Skin epidermis (tissue), 12 donors: ENCODE measurements at regions not wholly inside any gene's neighbourhood (a gene's known extent, or its start where the extent isn't known, plus 50 kb on each side); places are given as distances from the start of the nearest gene placed in this dataset.

ENCODE experiments used
- H3K27ac ChIP-seq, 21 experiments: fragments of 200-600 bp; sonication (generic) in 11 of 21; one replicate each; pipeline ENCODE4 v1.5.0; 2020; ENCODE audit warnings: mild to moderate bottlenecking in 3 of 21, inconsistent platforms in 2 of 21, moderate library complexity in 2 of 21
- H3K4me3 ChIP-seq, 7 experiments: fragments of 200-600 bp; sonication (generic) in 2 of 7; one replicate each; pipeline ENCODE4 v1.5.0; 2020; ENCODE audit warnings: inconsistent platforms in 2 of 7, mild to moderate bottlenecking in 2 of 7, moderate library complexity in 1 of 7

DNA sequence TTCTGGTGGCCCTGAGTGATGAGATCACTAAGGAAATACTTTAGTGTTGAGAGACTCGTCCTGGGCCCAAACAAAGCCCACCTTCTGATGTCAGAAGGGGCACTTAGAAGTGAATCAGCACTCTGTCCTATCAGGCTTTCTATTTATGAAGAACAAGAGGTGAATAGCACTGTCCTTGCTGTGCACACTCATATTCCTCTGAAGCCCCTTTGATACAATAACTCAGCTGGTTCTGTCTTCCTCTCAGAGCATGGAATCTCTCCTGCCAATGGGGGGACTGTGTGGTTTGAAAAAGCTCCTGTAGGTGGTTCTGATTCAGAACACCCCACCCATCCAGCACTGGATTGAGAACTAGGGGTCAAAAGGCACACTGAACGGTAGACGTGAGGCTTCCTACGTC lies 348.1 kb downstream of the ETS1 start:
- Histone ChIP-seq H3K27ac (peak overlapping the region in 2 of 21 experiments; percentile 11 to 51), H3K4me3 (no peak overlapping the region)

DNA sequence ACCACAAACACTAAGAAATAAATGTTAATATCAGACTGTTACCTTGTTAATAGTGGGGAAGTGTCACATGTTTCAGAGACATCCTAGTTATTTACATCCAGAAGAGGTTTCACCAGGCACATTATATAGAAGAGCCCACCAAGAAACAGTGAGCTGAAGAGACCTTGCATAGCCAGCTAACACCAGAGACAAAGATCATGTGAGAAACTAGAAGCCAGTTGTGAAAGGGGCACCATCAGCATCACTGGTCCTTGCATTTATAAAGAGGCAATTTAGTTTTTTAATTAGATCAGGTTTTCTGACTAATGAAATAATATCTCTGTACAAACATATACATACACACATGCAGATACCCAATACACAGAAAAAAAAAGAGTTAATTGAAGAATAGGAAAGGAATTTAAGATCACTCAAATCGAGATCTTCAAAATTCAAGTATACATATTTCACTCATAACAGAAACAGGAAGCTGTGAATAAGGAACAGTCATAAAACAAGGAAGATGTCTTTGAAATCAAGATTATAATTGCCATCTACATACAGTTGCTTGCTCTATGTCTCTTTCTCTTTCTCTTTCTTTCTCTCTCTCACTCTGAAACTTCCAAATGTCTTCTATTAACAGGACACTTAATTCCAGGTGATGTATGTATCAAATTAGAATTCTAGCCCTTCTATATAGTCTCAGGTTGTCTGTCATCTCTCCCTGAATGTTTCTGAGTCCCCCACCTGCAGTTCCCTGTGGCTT lies 348.7 kb downstream of the ETS1 start:
- Histone ChIP-seq H3K27ac (peak overlapping the region in 2 of 21 experiments; percentile 11 to 51), H3K4me3 (no peak overlapping the region)

DNA sequence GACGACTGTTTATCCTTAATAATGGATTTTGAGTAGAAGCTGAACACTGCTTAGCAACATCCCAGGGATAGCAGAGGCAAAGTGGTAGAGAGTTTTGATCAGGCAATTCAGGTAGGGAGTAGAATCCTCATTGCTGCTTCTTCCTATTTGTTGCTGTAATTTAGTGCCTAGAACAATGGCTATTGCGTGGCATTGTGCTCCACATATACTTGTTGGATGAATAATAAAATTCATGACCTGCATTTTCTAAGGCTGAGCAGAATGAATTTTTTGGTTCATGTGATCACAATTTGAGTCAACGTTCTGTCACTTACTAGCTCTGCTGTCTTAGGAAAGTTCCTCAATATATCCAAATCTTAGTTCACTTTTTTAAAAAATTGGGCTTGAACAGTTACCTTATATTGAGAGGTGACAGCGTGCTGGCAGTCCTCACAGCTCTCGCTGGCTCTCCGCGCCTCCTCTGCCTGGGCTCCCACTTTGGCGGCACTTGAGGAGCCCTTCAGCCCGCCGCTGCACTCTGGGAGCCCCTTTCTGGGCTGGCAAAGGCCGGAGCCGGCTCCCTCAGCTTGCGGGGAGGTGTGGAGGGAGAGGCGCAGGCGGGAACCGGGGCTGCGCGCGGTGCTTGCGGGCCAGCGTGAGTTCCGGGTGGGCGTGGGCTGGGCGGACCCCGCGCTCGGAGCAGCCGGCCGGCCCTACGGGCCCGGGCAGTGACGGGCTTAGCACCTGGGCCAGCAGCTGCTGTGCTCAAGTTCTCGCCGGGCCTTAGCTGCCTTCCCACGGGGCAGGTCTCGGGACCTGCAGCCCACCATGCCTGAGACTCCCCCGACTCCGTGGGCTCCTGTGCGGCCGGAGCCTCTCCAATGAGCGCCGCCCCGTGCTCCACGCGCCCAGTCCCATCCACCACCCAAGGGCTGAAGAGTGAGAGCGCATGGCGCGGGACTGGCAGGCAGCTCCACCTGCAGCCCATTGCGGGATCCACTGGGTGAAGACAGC lies 350.6 kb downstream of the ETS1 start:
- no peak overlapping the region for H3K4me3 ChIP-seq

DNA sequence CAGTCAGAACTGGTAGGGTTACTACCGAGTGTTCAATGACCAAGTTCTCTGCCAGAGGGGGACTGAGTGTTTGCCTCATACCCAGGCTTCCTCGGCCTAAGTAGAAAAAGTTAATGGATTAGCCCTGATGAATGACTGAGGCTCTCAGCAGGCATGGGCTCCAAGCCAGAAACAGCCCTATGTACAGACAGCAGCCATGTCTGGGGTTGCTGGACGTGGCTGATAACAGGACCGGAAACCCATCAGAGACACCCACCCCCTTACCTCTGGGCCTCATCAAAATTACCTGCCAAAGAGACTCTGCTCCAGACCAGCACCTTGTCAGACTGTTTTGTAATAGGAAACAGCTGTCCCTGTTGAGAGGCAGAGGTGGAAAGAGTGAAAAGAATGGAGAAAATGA lies 351.4 kb downstream of the ETS1 start:
- Histone ChIP-seq H3K27ac (no peak overlapping the region), H3K4me3 (no peak overlapping the region)

More for the DNA sequence above, 350.6 kb downstream of the ETS1 start:
- no peak overlapping the region for H3K27ac ChIP-seq

DNA sequence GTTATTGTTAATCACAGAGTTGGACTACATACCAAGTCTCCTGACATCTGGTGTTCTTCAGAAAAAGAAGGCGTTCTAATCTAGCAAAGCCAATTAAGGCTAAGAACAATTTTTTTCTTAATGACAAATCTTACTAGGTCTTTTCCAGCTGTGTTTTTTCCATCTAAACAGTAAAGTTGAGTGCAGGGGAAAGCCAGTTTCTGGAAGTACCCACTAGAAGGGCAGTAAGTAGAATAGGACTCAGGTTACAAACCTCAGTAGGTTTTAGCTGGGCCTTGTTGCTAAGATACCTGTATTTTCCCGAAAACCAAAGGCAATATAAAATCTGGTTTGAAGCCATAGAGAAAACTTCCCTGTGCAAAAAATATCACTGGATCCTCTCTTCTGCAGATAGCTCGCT lies 351.9 kb downstream of the ETS1 start:
- H3K27ac ChIP-seq = no peak overlapping the region
- H3K4me3 ChIP-seq = no peak overlapping the region

DNA sequence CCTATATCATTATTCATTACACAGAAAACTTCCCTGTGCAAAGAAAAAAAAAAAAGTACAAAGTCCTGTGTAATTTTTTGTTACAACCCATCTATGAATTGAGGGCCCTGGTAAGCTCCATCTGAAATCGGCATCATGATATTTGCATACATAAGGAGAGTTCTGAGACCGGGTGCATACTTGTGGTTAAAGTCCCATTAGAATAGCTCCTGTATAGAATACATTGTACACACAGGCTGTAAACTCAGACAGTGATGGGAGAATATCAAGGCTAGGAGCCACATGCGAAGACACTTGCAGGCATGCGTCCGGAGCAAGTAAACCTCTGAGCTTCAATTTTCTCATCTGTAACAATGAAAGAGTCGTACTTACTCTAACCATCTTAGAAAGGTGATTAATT lies 353.2 kb downstream of the ETS1 start:
- Histone ChIP-seq H3K4me3 (no peak overlapping the region), H3K27ac (no peak overlapping the region)

DNA sequence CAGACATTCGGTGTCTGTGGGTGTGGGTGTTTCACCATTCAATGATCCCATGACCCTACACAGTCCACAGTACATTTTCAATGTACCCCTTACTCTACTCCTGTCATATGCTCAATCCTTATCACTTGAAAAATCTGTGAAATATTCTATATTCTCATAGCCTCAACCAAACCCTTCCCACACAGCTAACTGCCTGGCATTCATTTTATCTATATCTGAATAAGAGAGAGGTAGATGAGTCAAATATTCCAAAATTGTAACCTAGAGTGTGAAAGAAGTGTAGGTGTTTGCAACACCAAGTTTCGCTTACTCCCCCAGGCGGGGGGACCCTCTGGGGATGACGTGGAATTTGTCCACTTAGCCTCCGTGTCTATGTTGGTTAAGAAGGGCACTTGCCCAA lies 354.8 kb downstream of the ETS1 start:
- no peak overlapping the region for H3K27ac ChIP-seq
- no peak overlapping the region for H3K4me3 ChIP-seq

DNA sequence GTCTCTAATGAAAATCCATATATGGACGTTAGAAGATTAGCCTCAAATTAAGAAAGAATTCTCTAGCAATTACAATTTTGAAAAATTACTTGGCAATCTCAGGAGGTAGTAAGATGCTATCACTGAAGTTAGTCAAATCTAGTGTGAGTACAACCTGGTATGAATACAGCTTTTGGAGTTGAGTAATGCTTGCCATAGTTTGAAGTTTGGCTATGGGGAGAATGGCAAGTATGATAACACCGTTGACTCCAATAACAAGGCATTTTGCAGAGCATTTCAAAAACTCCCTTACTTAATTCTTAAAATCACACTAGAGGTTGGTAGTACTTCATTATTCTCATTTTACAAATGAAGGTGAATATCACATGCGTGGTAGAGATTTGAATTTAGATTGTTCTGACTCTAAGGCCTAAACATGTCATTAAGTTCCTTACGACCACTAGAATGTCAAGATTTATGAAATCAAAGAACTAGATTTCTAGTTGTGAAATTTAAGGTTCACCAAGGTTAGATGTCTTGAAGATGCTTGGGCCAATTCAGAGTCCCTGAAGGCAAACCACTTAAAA lies 355.4 kb downstream of the ETS1 start:
- no peak overlapping the region for H3K27ac ChIP-seq
- H3K4me3 ChIP-seq = no peak overlapping the region

DNA sequence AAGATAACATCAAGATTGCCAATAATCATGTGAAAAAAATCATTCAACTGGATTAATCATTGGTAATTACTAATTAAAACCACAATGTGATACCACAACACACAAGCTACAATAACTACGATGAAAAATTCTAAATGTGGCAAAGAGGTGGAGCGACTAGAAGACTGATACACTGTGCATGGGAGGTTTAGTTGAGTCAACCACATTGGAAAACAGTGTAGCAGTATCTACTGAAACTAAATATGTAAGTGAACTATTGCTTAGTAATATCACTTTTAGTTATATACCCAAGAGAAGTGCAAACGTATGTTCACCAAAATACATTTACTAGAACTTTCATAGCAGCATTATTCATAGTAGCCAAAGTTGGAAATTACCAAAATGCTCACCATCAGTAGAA lies 359.9 kb downstream of the ETS1 start:
- Histone ChIP-seq H3K4me3 (no peak overlapping the region), H3K27ac (no peak overlapping the region)

DNA sequence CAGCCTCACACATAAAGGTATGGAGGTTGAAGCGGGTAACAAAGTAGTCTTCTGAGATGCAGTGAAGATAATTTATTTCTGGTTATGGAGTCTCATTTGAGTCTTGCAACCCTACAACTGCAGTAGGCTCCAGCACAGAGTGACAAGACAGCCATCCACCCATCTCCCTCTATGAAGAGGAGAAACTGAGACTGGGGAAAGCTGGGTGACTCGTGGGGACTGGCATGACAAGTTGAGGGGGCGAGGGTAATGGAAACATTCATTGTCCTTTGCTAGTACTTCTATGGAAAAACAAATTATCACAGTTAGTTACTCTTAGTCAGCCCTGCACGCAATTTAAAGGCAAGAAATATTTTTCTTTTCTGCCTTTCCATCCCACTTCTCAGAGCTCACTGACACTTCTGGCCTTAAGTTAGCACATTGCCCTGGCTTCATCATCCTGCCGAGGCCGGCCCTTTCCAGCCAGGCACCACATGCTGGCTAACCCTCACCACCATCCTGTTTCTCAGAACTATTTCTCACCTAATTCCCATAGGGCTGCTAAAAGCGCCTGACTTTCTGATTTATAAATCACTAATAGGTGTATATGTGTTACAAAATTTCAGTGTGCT lies 361.1 kb downstream of the ETS1 start:
- H3K4me3 ChIP-seq = no peak overlapping the region

DNA sequence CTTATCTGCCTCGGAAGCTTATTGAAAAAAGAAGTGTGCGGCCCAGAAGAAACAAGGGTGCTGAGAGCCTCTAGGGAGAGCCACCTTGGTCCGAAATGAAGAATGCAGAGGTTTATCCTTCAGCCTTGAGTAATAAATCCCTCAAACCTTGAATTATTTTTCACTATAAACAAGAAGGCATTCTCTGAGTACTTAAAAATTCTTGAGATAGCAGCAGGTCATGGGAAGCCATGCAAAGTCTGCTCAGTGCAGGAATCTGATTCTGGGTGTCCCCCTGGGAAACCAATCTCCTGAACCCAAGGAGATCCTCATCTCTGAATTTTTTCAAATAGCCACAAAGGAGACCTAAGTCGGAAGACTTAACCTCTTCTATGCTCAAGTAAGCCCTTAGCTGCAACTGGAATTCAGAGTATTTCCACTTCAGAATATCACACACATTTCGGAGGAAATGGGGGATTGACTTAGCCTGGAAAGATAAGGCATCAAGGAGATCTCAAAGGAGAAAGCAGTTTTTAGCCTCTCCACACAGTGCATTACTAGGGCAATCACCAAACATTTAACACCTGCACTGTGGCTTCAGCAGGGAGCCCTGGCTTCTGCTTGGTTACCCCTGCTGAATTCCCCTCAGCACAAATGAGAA lies 365.0 kb downstream of the ETS1 start:
- H3K27ac ChIP-seq = no peak overlapping the region
- no peak overlapping the region for H3K4me3 ChIP-seq

More for the DNA sequence above, 361.1 kb downstream of the ETS1 start:
- H3K27ac ChIP-seq = no peak overlapping the region

DNA sequence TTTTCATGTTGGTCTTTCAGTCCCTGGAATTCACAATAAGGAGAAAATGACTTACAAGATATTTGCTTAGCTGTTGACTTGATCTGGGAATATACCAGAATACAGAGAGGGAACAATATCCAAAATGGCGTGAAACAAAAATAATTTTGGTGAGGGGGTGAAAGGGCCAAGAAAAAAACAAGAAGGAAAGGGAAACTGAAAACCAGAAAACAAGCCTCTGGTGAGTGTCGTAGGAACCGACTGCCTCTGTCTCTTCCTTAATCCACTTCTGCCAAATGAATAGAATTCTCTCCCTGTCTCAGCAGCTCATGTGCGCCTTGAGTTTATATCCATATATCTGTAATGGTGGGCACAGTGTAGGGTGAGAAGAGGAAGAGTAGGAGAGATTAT lies 367.6 kb downstream of the ETS1 start:
- Histone ChIP-seq H3K27ac (no peak overlapping the region), H3K4me3 (no peak overlapping the region)

DNA sequence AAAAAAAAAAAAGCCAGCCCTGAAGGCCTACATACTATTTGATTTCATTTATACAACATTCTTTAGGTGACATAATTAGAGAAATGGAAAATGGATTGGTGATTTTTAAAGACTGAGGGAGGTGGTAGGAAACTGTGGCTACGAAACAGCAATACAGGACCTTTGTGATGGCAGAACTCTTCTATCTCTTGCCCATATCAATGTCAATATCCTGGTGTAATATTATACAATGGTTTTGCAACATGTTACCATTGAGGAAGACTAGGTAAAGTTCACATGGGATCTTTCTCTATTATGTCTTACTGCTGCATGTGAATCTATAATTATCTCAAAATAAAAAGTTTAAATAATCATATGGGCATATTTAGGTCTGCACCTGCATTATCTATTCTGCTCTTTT lies 371.2 kb downstream of the ETS1 start:
- no peak overlapping the region for H3K4me3 ChIP-seq
- no peak overlapping the region for H3K27ac ChIP-seq

DNA sequence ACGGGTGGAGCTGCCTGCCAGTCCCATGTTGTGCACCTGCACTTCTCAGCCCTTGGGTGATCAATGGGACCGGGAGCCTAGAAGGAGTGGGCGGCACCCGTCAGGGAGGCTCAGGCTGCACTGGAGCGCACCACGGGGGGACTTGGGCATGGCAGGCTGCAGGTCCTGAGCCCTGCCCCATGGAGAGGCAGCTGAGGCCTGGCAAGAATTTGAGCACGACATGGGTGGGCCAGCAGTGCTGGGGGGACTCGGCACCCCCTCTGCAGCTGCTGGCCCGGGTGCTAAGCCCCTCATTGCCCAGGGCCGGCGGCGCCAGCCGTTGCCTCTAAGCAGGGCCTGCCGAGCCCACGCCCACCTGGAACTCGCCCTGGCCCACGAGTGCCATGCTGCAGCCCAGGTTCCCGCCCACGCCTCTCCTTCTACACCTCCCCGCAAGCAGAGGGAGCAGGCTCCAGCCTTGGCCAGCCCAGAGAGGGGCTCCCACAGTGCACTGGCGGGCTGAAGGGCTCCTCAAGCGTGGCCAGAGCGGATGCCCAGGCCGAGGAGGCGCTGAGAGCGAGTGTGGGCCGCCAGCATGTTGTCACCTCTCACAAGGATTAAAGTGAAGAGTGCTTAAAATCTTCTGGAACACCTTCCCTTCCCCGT lies 372.0 kb downstream of the ETS1 start:
- no peak overlapping the region for H3K27ac ChIP-seq
- H3K4me3 ChIP-seq = no peak overlapping the region

DNA sequence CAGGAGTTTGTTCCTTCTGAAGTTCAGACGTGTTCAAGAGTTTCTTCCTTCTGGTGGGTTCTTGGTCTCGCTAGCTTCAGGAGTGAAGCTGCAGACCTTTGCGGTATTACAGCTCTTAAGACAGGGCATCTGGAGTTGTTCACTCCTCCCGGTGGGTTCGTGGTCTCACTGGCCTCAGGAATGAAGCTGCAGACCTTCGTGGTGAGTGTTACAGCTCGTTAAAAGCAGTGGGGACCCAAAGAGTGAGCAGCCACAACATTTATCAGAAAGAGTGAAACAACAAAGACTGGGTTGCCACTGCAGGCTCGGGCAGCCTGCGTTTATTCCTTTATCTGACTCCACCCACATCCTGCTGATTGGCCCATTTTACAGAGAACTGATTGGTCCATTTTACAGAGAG lies 373.1 kb downstream of the ETS1 start:
- Histone ChIP-seq H3K4me3 (no peak overlapping the region), H3K27ac (no peak overlapping the region)

DNA sequence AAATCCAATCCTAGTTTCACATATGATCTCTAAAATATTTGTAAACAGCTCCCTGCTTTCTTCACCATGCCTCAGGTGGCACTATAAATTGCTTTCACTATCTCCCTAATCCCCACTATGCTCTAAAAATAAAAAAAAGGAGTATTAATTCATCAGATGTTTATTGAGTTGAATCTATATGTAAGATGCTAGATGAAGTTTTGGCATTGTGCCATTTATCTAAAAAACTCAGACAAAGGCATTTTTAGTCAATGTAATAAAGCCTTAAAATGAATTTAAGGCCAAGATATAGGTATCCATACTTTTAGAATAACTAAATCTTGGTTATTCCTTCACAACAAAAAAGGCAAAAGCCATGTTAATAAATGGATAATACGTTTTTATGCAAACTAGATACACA lies 373.9 kb downstream of the ETS1 start:
- Histone ChIP-seq H3K4me3 (no peak overlapping the region), H3K27ac (no peak overlapping the region)

DNA sequence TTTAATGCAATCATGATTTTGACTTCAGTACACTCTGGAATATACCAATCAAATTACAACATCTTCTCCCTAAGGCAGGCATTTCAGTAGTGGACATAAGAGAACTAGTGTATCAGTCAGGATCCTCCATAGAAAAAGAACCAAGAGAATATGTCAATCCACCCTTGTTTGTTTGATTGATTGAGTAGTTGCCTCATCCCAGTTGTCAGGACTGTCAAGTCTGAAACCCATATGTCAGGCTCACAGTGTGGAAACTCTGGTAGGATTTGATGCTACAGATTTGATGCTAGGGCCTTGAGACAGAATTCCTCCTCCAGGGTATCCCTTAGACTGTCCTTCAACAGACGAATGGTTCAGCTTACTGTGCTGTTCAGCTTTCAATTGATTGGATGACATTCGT lies 375.0 kb downstream of the ETS1 start:
- Histone ChIP-seq H3K4me3 (no peak overlapping the region), H3K27ac (no peak overlapping the region)

DNA sequence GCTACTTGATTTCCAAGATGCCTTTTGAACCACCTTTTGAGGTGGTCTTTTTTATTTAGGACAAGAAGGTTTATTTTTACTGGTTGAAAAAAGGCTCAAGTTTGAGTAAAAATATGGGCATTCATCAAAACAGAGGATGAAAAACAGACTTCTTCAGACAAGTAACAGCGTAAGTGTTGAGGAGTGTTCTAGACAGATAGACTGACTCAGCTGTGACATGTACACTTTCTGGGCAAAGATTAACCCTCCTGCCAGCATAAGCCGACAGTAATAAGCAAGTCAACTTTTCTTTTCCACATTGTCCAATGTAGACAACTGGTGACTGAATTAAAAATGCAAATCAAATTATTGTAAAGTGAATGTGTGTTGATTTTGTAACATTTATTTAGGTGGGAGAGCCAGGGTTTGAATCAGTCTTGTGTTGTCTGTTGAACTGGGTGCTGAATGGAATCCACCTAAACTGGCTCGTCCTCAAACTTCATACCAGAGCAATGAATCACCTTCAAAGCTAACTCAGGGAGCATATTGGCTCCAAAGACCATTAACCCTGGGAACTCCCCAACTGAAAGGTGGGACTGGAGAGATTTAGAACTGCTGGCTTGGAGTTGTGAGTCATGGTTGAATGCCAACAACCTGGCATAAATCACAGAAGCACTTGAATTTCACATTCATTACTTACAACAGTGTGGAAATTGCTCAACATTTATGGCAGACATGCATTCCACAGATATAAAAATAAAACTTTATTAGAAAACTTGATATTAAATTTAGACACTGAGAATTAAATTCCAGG lies 377.0 kb downstream of the ETS1 start:
- Histone ChIP-seq H3K27ac (peak overlapping the region in 9 of 21 experiments; percentile 2 to 68 (median 39)), H3K4me3 (no peak overlapping the region)

DNA sequence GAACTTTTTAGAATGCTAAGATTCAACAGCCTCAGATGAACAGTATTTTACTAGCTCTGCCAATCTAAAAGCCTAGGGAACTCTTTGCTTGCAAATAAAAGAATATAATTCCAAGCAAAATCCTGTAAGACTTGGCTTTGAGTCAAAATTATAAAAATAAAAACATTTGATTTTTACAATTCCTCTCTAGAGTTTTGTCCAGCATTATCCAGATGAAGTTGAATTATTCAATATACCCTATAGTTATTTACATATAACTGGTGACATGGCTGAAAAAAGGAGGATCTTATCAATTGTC lies 378.3 kb downstream of the ETS1 start:
- Histone ChIP-seq H3K27ac (peak overlapping the region in 13 of 21 experiments; percentile 4 to 74 (median 44)), H3K4me3 (no peak overlapping the region)
